MM.1S (cell line): ENCODE measurements at regions not wholly inside any gene's neighbourhood (a gene's known extent, or its start where the extent isn't known, plus 50 kb on each side); places are given as distances from the start of the nearest gene placed in this dataset.

Experiments
- DNase-seq: peaks from one replicate; pipeline ENCODE4 v3.0.0-alpha.2; 2015
- H2AFZ ChIP-seq: fragments of 300-600 bp; sonication (generic); 2 replicates; pipeline ENCODE4 v1.6.0; 2016; ENCODE audit warnings: antibody characterized with exemption, low read length
- H3F3A ChIP-seq: fragments of 300-600 bp; sonication (generic); 2 replicates; pipeline ENCODE4 v1.6.1; 2016; ENCODE audit warnings: mild to moderate bottlenecking, antibody characterized with exemption, low read length, moderate library complexity, mixed read lengths; ENCODE audit not compliant: insufficient read depth
- H3K27ac ChIP-seq: fragments of 300-600 bp; sonication (generic); 2 replicates; pipeline ENCODE4 v1.5.1; 2016; ENCODE audit warnings: mild to moderate bottlenecking, low read length
- H3K27me3 ChIP-seq: fragments of 300-600 bp; sonication (generic); replicated peaks from 2 replicates; pipeline ENCODE4 v1.6.0; 2016; ENCODE audit warnings: low read length; ENCODE audit not compliant: insufficient read depth
- H3K36me3 ChIP-seq: fragments of 300-600 bp; sonication (generic); replicated peaks from 2 replicates; pipeline ENCODE4 v1.6.1; 2016; ENCODE audit warnings: mild to moderate bottlenecking, low read length, mixed read lengths; ENCODE audit not compliant: insufficient read depth
- H3K4me1 ChIP-seq: fragments of 300-600 bp; sonication (generic); 2 replicates; pipeline ENCODE4 v1.6.1; 2016; ENCODE audit warnings: low read length, mixed read lengths
- H3K4me2 ChIP-seq: fragments of 300-600 bp; sonication (generic); 2 replicates; pipeline ENCODE4 v1.6.0; 2016; ENCODE audit warnings: low read depth, low read length
- H3K4me3 ChIP-seq: fragments of 300-600 bp; sonication (generic); 2 replicates; pipeline ENCODE4 v1.5.1; 2016; ENCODE audit warnings: low read length, mixed read lengths
- H3K79me2 ChIP-seq: fragments of 300-600 bp; sonication (generic); 2 replicates; pipeline ENCODE4 v1.6.1; 2016; ENCODE audit warnings: mixed run types, low read length, mixed read lengths
- H3K9ac ChIP-seq: fragments of 300-600 bp; sonication (generic); 2 replicates; pipeline ENCODE4 v1.6.1; 2016; ENCODE audit warnings: low read length, mixed read lengths
- H3K9me2 ChIP-seq: fragments of 300-600 bp; sonication (generic); replicated peaks from 2 replicates; pipeline ENCODE4 v1.6.1; 2016; ENCODE audit warnings: mild to moderate bottlenecking, low read length, mixed read lengths; ENCODE audit not compliant: insufficient read depth
- H3K9me3 ChIP-seq: fragments of 300-600 bp; sonication (generic); replicated peaks from 2 replicates; pipeline ENCODE4 v1.6.1; 2016; ENCODE audit warnings: mild to moderate bottlenecking, low read length, mixed read lengths; ENCODE audit not compliant: insufficient read depth
- H4K20me1 ChIP-seq: fragments of 300-600 bp; sonication (generic); 2 replicates; pipeline ENCODE4 v1.6.1; 2016; ENCODE audit warnings: mild to moderate bottlenecking, low read length, moderate library complexity, mixed read lengths; ENCODE audit not compliant: insufficient read depth
- EZH2 ChIP-seq: fragments of 300-600 bp; sonication (generic); optimal IDR thresholded peaks from 2 replicates; pipeline ENCODE3; 2017; ENCODE audit warnings: low read depth, mild to moderate bottlenecking, antibody characterized with exemption, low read length, mixed read lengths
- EZH2phosphoT487 ChIP-seq: fragments of 300-600 bp; sonication (generic); IDR thresholded peaks from 2 replicates; pipeline ENCODE4 v1.6.1; 2018; ENCODE audit warnings: antibody characterized with exemption, low read length
- TF ChIP-seq, protein P1 (sequence below): fragments of 300-600 bp; sonication (generic); IDR thresholded peaks from 2 replicates; pipeline ENCODE4 v1.5.1; 2016; ENCODE audit warnings: antibody characterized with exemption, low read length, mixed read lengths

DNA sequence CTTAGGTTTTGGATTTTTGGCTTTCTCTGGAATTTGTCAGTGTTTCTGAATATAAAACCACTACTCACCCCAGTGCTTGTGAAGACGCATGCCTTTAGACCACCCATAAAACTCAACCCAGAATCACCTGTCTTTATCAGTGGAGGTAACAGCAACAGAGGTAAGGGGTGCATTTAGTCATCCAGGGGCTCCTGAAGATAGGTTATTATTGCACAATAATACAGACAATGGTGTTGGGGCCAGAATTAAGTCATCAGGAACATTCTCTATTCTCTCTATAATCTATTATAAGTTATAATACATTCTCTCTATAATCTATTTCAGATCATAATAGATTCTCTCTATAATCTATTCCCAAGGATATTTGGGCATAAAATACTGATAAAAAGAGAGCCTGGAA is 100.2 kb upstream of the KCNQ5 start:
- Histone ChIP-seq H3F3A (no peaks in the 10 kb centered on the region), H3K27me3 (no peaks in the 10 kb centered on the region), H3K79me2 (no peaks in the 10 kb centered on the region), H3K4me3 (no peak overlapping the region), H3K9me2 (no peaks in the 10 kb centered on the region), H3K9me3 (no peaks in the 10 kb centered on the region), H3K27ac (no peak overlapping the region), H3K4me1 (no peaks in the 10 kb centered on the region), H3K36me3 (no peaks in the 10 kb centered on the region), H3K4me2 (no peak overlapping the region), H2AFZ (no peak overlapping the region), H3K9ac (no peak overlapping the region), H4K20me1 (no peaks in the 10 kb centered on the region)
- DNase-seq = no peak
- TF ChIP-seq EZH2phosphoT487 (no peak), EZH2 (no peak)
- TF ChIP-seq, protein P1, sequence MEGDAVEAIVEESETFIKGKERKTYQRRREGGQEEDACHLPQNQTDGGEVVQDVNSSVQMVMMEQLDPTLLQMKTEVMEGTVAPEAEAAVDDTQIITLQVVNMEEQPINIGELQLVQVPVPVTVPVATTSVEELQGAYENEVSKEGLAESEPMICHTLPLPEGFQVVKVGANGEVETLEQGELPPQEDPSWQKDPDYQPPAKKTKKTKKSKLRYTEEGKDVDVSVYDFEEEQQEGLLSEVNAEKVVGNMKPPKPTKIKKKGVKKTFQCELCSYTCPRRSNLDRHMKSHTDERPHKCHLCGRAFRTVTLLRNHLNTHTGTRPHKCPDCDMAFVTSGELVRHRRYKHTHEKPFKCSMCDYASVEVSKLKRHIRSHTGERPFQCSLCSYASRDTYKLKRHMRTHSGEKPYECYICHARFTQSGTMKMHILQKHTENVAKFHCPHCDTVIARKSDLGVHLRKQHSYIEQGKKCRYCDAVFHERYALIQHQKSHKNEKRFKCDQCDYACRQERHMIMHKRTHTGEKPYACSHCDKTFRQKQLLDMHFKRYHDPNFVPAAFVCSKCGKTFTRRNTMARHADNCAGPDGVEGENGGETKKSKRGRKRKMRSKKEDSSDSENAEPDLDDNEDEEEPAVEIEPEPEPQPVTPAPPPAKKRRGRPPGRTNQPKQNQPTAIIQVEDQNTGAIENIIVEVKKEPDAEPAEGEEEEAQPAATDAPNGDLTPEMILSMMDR = no peak

DNA sequence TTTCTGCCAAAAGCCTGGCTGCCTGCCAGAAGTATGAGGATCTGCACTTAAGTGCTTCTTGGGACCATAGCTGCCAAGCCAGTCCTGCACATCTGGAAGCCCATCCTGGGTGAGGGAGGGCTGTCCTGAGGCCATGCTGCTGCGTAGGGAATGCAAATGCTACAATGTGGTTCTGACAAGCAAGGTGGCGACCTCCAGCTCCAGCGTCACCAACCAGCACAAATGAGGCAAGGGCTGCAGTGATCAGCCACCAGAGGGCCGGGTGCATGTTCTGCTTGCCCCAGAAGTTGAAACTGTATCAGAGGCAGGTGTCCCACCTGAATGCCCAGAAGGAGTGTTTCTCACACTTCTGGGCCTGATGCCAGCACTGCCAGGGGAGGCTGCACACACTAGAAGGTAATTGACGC is 99.1 kb upstream of the KCNQ5 start:
- no peaks in the 10 kb centered on the region for H3K27me3 ChIP-seq
- no peak overlapping the region for H2AFZ ChIP-seq
- H3K27ac ChIP-seq = no peak overlapping the region
- H3K9me2 ChIP-seq = no peaks in the 10 kb centered on the region
- no peak overlapping the region for H3K9ac ChIP-seq
- no peak overlapping the region for H3K4me2 ChIP-seq
- H3K79me2 ChIP-seq = no peaks in the 10 kb centered on the region
- DNase-seq = no peak
- no peaks in the 10 kb centered on the region for H3F3A ChIP-seq
- H3K36me3 ChIP-seq = no peaks in the 10 kb centered on the region
- H3K9me3 ChIP-seq = no peaks in the 10 kb centered on the region
- no peaks in the 10 kb centered on the region for H4K20me1 ChIP-seq
- H3K4me1 ChIP-seq = no peaks in the 10 kb centered on the region
- H3K4me3 ChIP-seq = no peak overlapping the region
- no peak for TF ChIP-seq EZH2phosphoT487
- TF ChIP-seq EZH2 = no peak
- TF ChIP-seq, protein P1 = no peak

GRCh38 chr6:72524011-72524645 is 97.7 kb upstream of the KCNQ5 start:
- Histone ChIP-seq H3K4me1 (no peaks in the 10 kb centered on the region), H3F3A (no peaks in the 10 kb centered on the region), H3K9ac (no peak overlapping the region), H3K27me3 (no peaks in the 10 kb centered on the region), H3K9me3 (no peaks in the 10 kb centered on the region), H2AFZ (no peak overlapping the region), H3K9me2 (no peaks in the 10 kb centered on the region), H4K20me1 (no peaks in the 10 kb centered on the region), H3K36me3 (no peaks in the 10 kb centered on the region), H3K4me3 (no peak overlapping the region), H3K4me2 (no peak overlapping the region), H3K79me2 (no peaks in the 10 kb centered on the region), H3K27ac (no peak overlapping the region)
- TF ChIP-seq, protein P1 = no peak
- no peak for TF ChIP-seq EZH2phosphoT487
- TF ChIP-seq EZH2 = no peak
- no peak for DNase-seq
